Frontal cortex (tissue), 3 donors: ENCODE measurements at regions not wholly inside any gene's neighbourhood (a gene's known extent, or its start where the extent isn't known, plus 50 kb on each side); places are given as distances from the start of the nearest gene placed in this dataset.

Source experiments
- DNase-seq, 2 donors: peaks; one replicate each; pipeline ENCODE4 v3.0.0; 2012; ENCODE audit warnings: low spot score in 2 of 2
- FAIRE-seq: peaks from 2 replicates; lab custom pipeline; 2012; peaks lifted over from hg19 to GRCh38; lab: Jason Lieb, UNC
- donor health status: control.
- donor health status: control.
- donor health status: control.

- FAIRE-seq (no peak), DNase-seq (no peak)
Measured at GRCh38 chr12:132426349-132427173, 63.4 kb upstream of the FBRSL1 start.

DNA sequence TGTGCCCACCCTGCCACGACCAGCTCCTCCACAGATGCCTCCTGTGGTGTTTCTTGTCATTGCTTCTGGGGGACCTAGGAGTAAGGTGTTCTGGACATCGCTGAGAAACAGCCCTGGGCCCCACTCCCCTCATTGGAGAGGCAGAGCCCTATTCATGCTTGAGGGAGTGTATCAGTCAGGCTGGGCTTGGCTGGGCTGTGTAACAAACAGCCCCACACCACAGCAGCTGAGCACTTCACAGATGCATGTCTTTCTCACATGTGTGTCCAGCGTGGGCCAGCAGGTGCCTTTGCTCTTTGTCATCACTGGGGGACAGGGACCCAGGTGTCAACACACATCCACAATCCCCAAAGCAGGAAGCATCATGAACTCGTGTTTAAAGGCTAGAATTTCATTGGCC lies 65.1 kb upstream of the FBRSL1 start:
- no peak for DNase-seq
- no peak for FAIRE-seq

GRCh38 chr12:132423820-132424645 lies 65.9 kb upstream of the FBRSL1 start:
- no peak for FAIRE-seq
- no peak for DNase-seq

- FAIRE-seq (no peak), DNase-seq (no peak)
Measured at GRCh38 chr12:132423251-132423819, 66.6 kb upstream of the FBRSL1 start.

- DNase-seq (no peak), FAIRE-seq (no peak)
Measured at GRCh38 chr12:132422381-132423043, 67.4 kb upstream of the FBRSL1 start.

DNA sequence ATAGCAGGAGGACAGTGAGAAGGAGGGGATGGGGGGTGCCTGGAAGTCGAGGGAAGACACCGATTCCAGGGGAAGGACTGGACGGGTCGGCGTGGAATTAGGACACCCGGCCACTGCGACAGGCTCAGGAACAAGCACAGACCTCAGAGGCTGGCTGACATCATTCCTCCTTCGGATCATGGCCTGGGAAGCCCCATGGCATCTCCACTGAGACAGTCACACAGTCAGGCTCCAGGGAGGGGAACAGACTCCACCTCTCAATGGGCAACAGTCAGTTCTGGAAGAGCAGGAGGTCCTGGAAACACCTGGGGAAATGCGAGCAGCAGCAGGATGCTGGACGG lies 67.9 kb upstream of the FBRSL1 start:
- no peak for FAIRE-seq
- no peak for DNase-seq

DNA sequence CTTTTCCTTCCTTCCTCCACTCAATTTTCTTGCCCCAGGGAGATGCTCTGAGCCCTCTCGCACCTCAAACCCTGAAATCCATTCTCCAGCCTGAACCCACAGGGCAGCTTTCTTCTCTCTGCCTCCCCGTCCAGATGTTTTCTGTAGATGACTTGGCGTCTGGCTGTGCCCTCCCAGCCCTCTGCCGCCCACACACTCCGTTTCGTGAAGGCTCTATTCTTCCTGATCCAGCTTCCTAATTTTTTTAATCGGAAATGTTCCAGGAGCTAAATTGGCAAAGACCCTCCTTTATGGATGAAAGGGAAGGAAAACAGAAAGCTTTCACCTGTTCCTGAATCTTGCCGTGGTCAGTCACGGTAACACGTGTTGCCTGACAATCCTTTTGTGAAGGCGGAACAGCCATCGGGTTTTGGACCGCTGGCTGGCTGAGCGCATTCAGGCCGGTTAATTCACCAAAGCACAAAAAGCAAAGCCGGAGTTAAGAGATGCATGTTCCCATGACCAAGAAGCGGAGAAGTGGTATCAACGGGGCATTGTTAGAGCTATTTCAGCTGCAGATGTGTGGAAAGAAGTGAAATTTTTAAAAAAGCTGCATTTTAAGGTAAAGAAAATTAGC lies 70.2 kb upstream of the FBRSL1 start:
- DNase-seq (no peak), FAIRE-seq (no peak)

DNA sequence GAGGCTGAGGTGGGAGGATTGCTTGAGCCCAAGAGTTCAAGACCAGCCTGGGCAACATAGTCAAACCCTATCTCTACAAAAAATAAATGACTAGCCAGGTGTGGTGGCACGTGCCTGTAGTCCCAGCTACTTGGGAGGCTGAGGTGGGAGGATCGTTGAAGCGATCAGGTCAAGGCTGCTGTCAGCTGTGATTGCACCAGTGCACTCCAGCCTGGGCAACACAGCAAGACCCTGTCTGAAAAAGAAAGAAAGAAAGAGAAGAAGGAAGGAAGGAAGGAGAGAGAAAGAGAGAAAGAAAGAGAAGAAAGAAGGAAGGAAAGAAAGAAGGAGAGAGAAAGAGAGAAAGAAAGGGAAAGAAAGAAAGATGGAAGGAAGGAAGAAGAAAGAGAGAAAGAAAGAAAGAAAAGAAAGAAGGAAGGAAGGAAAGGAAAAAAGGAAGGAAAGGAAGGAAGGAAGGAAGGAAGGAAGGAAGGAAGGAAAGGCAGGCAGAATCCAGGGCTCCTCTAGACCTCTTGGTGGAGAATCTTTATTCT lies 71.5 kb upstream of the FBRSL1 start:
- FAIRE-seq (no peak), DNase-seq (no peak)

GRCh38 chr12:132417741-132418140 lies 72.2 kb upstream of the FBRSL1 start:
- FAIRE-seq (no peak), DNase-seq (no peak)

GRCh38 chr12:132416827-132417226 lies 73.1 kb upstream of the FBRSL1 start:
- DNase-seq = no peak
- FAIRE-seq = no peak

DNA sequence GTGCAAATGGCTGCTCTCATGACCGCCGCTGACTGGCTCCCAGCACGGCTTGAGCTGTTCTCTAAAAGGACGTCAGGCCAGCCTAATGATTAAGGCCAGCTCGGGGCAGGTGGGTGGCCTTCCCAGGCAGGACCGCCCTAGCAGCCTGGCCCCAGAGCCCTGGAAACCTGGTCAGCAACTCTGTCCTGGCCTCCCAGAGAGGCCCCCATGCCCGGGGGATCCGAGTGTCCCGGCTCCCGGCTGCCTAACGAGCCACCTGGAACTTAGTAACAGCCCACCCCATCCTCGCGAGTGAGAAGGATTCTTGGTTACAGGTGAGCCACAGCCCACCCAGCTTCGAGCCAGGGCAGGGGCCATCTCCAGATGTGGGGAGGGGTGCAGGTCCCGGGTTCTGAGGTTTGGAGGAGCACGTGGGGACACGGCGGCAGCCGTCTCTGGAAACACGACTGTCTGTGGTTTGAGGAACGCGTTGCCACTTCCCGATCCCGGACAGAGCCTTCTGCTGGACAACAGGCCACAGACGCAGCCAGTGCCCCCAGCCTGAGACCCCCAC lies 73.8 kb upstream of the FBRSL1 start:
- no peak for FAIRE-seq
- DNase-seq = no peak

DNA sequence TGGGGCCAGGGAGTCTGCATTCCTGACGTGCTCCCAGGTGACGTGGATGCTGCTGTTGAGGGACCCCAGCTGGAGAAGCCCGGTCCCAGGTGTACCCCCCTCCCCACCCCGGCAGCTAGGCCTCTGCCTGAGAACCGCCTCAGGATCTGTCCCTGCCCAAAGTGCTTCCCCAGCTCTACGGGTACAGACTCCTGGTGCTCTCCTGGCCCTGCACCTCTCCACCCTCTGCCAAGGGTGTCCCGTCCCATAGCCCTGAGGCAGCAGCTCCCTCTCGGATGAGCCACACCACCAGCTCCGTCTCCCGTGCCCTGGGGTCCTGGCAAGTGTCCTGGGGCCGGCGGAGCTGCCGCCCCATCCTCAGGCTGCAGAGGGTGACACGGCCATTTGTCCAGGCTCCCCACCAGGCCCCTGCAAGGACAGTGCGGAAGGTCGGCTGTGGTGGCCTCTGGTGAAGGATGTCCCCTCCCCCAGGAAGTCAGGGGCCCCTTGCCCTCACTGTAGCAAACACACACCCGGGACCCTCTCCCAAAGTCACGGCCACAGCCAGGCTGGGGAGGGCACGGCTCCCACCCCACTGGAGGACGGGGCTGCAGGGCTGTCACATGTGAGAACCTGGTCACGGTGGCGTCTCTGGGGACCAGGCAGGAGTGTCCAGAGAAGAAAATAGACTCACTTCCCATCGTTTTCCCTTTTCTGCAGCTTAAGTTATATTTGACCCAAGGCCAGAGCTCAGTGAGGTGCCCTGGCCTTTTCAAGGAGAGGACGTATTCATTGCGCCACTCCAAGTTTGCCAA lies 74.4 kb upstream of the FBRSL1 start:
- DNase-seq (no peak), FAIRE-seq (no peak)

- DNase-seq (peak; percentile 84 to 94), FAIRE-seq (no peak)
Measured at GRCh38 chr12:132414634-132415326, 75.2 kb upstream of the FBRSL1 start.

DNA sequence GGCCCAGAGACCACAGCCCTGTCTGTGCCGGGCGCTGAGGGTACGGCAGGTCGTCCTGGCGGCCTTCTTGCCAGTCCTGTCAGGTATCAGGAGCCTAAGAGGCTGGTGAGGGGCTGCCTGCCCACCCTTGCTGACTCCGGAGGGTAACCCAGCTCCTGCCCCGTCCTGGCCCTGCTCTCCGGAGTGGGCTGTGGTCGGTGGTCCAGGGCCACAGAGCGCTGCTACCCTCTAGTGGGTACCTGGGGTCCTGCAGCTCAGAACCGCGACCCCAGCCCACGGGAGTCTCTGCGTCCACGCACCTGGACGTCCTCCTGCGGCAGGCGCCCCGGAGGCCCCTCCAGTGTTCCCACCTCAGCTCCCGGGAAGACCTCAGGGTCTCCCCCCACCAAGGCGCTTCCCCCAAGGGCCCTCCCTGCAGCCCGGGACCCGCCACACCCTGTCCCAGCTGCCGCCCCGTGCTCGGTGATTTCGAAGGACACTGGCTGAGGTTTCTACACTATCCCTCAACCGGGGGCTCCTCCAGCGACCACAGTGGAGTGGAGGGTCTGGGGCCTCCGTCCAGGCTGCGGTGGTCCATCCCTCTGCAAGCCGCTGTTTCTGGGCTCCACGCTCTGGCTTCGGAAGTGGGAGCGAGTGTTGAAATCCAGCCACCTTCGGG lies 75.9 kb upstream of the FBRSL1 start:
- no peak for FAIRE-seq
- DNase-seq = no peak

GRCh38 chr12:132411457-132411856 lies 78.5 kb upstream of the FBRSL1 start:
- FAIRE-seq = no peak
- no peak for DNase-seq

- DNase-seq (no peak), FAIRE-seq (no peak)
Measured at GRCh38 chr12:132410849-132411248, 79.1 kb upstream of the FBRSL1 start.

DNA sequence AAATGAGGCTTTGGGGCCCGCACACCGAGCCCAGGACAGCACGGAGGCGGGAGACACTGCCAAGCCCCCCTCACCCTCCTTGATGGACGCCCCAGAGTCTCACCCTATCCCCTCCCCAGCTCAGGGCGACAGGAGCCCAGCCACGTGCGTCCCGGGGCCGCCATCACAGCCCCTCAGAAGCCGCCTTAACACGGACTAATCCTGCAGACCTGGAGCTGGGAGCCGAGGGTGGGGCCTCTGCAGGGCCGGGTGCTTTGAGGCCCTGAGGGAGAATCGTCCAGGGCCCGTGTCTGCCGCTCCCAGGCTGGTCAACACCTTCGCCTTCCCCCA lies 79.7 kb upstream of the FBRSL1 start:
- DNase-seq (no peak), FAIRE-seq (no peak)
